OCI-LY3 (cell line): ENCODE measurements at regions not wholly inside any gene's neighbourhood (a gene's known extent, or its start where the extent isn't known, plus 50 kb on each side); places are given as distances from the start of the nearest gene placed in this dataset.

Source experiments
- H2AFZ ChIP-seq: fragments of 200-600, 300-600 bp; shearing (Covaris generic); 2 replicates; pipeline ENCODE4 v1.6.0; 2014; ENCODE audit warnings: antibody characterized with exemption, low read depth, low read length
- H3K27ac ChIP-seq: fragments of 200-600, 300-600 bp; sonication (generic); 2 replicates; pipeline ENCODE4 v1.5.1; 2014; ENCODE audit warnings: mild to moderate bottlenecking, low read length, moderate library complexity, mixed read lengths
- H3K27me3 ChIP-seq: fragments of 200-600, 300-600 bp; sonication (generic); 2 replicates; pipeline ENCODE4 v1.6.1; 2014; ENCODE audit warnings: low read depth, low read length, mixed read lengths
- H3K36me3 ChIP-seq: fragments of 200-600, 300-600 bp; sonication (generic); replicated peaks from 2 replicates; pipeline ENCODE3; 2014; ENCODE audit warnings: low read depth, low read length, mixed read lengths
- H3K4me1 ChIP-seq: fragments of 300-600, 200-600 bp; sonication (generic); 2 replicates; pipeline ENCODE4 v1.6.1; 2014; ENCODE audit warnings: low read length, mixed read lengths
- H3K4me2 ChIP-seq: fragments of 200-600, 300-600 bp; sonication (generic); 2 replicates; pipeline ENCODE4 v1.6.1; 2014; ENCODE audit warnings: low read length, mixed read lengths
- H3K4me3 ChIP-seq: fragments of 300-600, 200-600 bp; sonication (generic); 2 replicates; pipeline ENCODE4 v1.5.1; 2014; ENCODE audit warnings: antibody characterized with exemption, mild to moderate bottlenecking, low read length, moderate library complexity
- H3K79me2 ChIP-seq: fragments of 300-600, 200-600 bp; shearing (Covaris generic); 2 replicates; pipeline ENCODE4 v1.6.1; 2014; ENCODE audit warnings: mild to moderate bottlenecking, low read length, mixed read lengths
- H3K9ac ChIP-seq: fragments of 300-600, 200-600 bp; shearing (Covaris generic); 2 replicates; pipeline ENCODE4 v1.6.0; 2014; ENCODE audit warnings: mild to moderate bottlenecking, low read length, moderate library complexity
- H3K9me3 ChIP-seq: fragments of 200-600, 300-600 bp; shearing (Covaris generic); 2 replicates; pipeline ENCODE4 v1.6.1; 2014; ENCODE audit warnings: low read length, mixed read lengths; ENCODE audit not compliant: insufficient read depth
- H4K20me1 ChIP-seq: fragments of 200-600, 300-600 bp; sonication (generic); 2 replicates; pipeline ENCODE4 v1.6.1; 2016; ENCODE audit warnings: low read length, mixed read lengths; ENCODE audit not compliant: insufficient read depth
- CTCF ChIP-seq: fragments of 200-600, 300-600 bp; sonication (generic); IDR thresholded peaks from 2 replicates; pipeline ENCODE4 v1.5.1; 2014; ENCODE audit warnings: antibody characterized with exemption, low read length, low read depth
- EZH2phosphoT487 ChIP-seq: fragments of 200-600 bp; shearing (Covaris generic); IDR thresholded peaks from 2 replicates; pipeline ENCODE4 v1.6.1; 2018; ENCODE audit warnings: antibody characterized with exemption, mixed run types, low read depth

DNA sequence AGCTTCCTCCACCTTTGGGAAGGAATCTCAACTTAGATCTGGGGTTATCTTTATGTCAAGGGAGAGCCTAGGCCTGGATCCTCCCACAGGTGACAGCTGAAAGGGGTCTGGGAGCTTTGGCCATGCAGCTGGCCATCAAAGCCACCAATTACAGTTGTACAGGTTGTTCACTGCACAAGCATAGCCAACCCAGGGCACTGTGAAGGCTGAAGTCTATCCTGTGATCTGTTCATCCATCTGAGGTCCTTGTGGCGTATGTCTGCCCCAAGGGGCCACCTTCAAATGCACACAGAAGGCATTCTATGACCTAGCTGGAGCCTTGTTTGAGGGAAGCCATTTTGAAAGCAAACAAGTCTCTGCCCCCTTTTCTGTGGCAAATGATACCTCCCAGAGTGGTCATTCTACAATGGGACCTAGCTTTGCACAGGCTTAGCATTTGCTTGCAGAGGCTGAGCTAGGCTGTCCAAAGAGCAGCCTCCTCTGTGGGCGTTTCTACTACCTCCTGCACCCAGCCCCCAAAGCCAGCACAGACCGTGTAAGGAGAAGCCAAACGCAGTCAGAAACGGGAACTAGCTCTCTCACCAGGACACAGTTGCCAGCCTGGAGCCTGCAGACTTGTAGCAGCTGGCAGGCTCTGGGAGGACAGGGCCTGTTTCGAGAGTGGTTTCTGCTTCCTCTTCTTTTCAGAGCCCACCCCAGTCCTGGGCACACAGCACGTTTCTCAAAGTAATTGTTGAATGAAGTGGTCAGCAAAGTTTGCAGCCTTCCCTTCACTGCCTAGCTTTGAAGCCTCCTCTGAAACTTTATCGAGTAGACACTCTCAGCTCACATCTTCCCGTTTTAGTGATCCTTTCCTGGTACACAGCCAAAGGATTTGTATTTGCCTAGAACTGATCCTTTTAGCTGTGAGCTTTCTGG is 157.3 kb upstream of the SMAD3 start:
- Histone ChIP-seq H3K27me3 (no peaks in the 10 kb centered on the region), H3K4me2 (peak overlapping the region; percentile 74), H3K9me3 (no peaks in the 10 kb centered on the region), H3K27ac (peak overlapping the region; percentile 53), H4K20me1 (no peaks in the 10 kb centered on the region), H3K9ac (peak overlapping the region; percentile 36; the same call in 1 of the 2 replicates), H3K79me2 (no peaks in the 10 kb centered on the region), H3K36me3 (no peaks in the 10 kb centered on the region), H3K4me1 (peaks cover 46% of the 10 kb centered on the region), H3K4me3 (peak overlapping the region; percentile 36; the same call in 1 of the 2 replicates), H2AFZ (peak overlapping the region; percentile 70)
- TF ChIP-seq EZH2phosphoT487 = no peak
- TF ChIP-seq CTCF = no peak

DNA sequence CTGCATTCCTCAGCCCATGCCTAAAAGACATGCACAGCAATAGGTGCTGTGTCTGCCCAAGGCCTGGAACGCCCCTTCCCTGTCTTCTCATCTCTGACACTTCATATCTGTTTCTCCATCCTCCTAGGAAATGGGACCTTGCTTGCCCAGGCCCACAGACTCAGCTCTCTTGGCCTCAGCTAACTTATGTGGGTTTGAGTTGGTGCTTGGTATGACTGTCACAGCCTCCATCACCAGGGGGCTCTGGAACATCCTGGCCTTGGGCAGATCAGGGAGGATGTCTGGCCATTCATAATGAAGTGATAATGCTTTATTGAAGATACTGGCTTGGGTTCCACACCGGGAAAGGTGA is 156.7 kb upstream of the SMAD3 start:
- Histone ChIP-seq H3K27ac (peak overlapping the region; percentile 53), H4K20me1 (no peaks in the 10 kb centered on the region), H2AFZ (peak overlapping the region; percentile 70; the same call in 1 of the 2 replicates), H3K36me3 (no peaks in the 10 kb centered on the region), H3K4me3 (no peak overlapping the region), H3K9ac (peak overlapping the region; percentile 15; the same call in 1 of the 2 replicates), H3K27me3 (no peaks in the 10 kb centered on the region), H3K9me3 (no peaks in the 10 kb centered on the region), H3K79me2 (no peaks in the 10 kb centered on the region), H3K4me1 (peaks cover 50% of the 10 kb centered on the region), H3K4me2 (peak overlapping the region; percentile 74)
- TF ChIP-seq EZH2phosphoT487 (no peak), CTCF (peak; percentile 28)

- Histone ChIP-seq H3K4me1 (peaks cover 46% of the 10 kb centered on the region), H3K4me3 (no peak overlapping the region), H3K27ac (no peak overlapping the region), H3K79me2 (no peaks in the 10 kb centered on the region), H3K9ac (no peak overlapping the region), H3K36me3 (no peaks in the 10 kb centered on the region), H3K9me3 (no peaks in the 10 kb centered on the region), H3K4me2 (no peak overlapping the region), H4K20me1 (no peaks in the 10 kb centered on the region), H3K27me3 (no peaks in the 10 kb centered on the region), H2AFZ (no peak overlapping the region)
- no peak for TF ChIP-seq EZH2phosphoT487
Observed at GRCh38 chr15:66909381-66909890, 156.0 kb upstream of the SMAD3 start.

- no peak overlapping the region for H3K27ac ChIP-seq
- H3K4me1 ChIP-seq = peaks cover 46% of the 10 kb centered on the region
- no peaks in the 10 kb centered on the region for H3K9me3 ChIP-seq
- no peaks in the 10 kb centered on the region for H3K36me3 ChIP-seq
- H4K20me1 ChIP-seq = no peaks in the 10 kb centered on the region
- no peak overlapping the region for H3K4me2 ChIP-seq
- H3K9ac ChIP-seq = no peak overlapping the region
- H3K4me3 ChIP-seq = no peak overlapping the region
- no peaks in the 10 kb centered on the region for H3K27me3 ChIP-seq
- TF ChIP-seq CTCF = no peak
- TF ChIP-seq EZH2phosphoT487 = no peak
- no peak overlapping the region for H2AFZ ChIP-seq
- H3K79me2 ChIP-seq = no peaks in the 10 kb centered on the region
Observed at GRCh38 chr15:66911131-66911700, 154.2 kb upstream of the SMAD3 start.
